ENCODE measurements at regions not wholly inside any gene's neighbourhood (a gene's known extent, or its start where the extent isn't known, plus 50 kb on each side); places are given as distances from the start of the nearest gene placed in this dataset.

- TF ChIP-seq CTCF (IDR thresholded peaks at IDR 0.05; ENCODE audit: insufficient read depth, low read length) (no peak), GABPA (IDR thresholded peaks at IDR 0.05; ENCODE audit: low read depth) (no peak), POLR2AphosphoS5 (IDR thresholded peaks at IDR 0.05; ENCODE audit: low read depth) (no peak), SPI1 (IDR thresholded peaks at IDR 0.05; ENCODE audit: borderline replicate concordance, low read depth) (no peak), REST (IDR thresholded peaks at IDR 0.05; ENCODE audit: insufficient replicate concordance, low read depth) (no peak)
Measured at GRCh38 chr18:55116863-55117262, 157.6 kb upstream of the CCDC68 start.
